Uterus (tissue), 2 donors: ENCODE measurements at regions not wholly inside any gene's neighbourhood (a gene's known extent, or its start where the extent isn't known, plus 50 kb on each side); places are given as distances from the start of the nearest gene placed in this dataset.

Source experiments
- CTCF ChIP-seq, 4 experiments: fragments of 200-600 bp in 2 of 4; fragments of 450-650 bp in 2 of 4; sonication (generic) in 2 of 4; IDR thresholded peaks; one replicate each; pipeline ENCODE4 v1.5.1; 2016 to 2019; ENCODE audit warnings: antibody characterized with exemption in 4 of 4, mild to moderate bottlenecking in 2 of 4, moderate library complexity in 1 of 4
- POLR2A ChIP-seq, 2 donors: fragments of 450-650 bp; IDR thresholded peaks; one replicate each; pipeline ENCODE4 v1.6.1; 2016; ENCODE audit warnings: antibody characterized with exemption in 2 of 2, mild to moderate bottlenecking in 1 of 2, moderate library complexity in 1 of 2

- no peak for TF ChIP-seq CTCF (IDR thresholded peaks at IDR 0.05)
- TF ChIP-seq POLR2A (IDR thresholded peaks at IDR 0.05), result no peak
These were observed 666.9 kb downstream of the PLCL1 start for GRCh38 chr2:198471291-198471690.
